KOPT-K1 (cell line): ENCODE measurements at regions not wholly inside any gene's neighbourhood (a gene's known extent, or its start where the extent isn't known, plus 50 kb on each side); places are given as distances from the start of the nearest gene placed in this dataset.
"Not testable (repeated sequence)": the region's sequence is repeated elsewhere in the genome, so short reads cannot be mapped to it uniquely, and the experiment has no call there.

Experiments
- H3K27ac ChIP-seq: fragments of 200-600 bp; sonication (generic); 2 replicates; pipeline ENCODE4 v1.5.1; 2016; ENCODE audit warnings: antibody characterized with exemption, mild to moderate bottlenecking, low read depth, low read length; ENCODE audit not compliant: poor library complexity, severe bottlenecking
- H3K36me3 ChIP-seq: fragments of 200-600 bp; sonication (generic); 2 replicates; pipeline ENCODE4 v1.5.1; 2017; ENCODE audit warnings: antibody characterized with exemption, mild to moderate bottlenecking, low read length, moderate library complexity; ENCODE audit not compliant: insufficient read depth
- H3K9me3 ChIP-seq: fragments of 200-600 bp; sonication (generic); 2 replicates; pipeline ENCODE4 v1.5.1; 2017; ENCODE audit warnings: antibody characterized with exemption, low read length, mild to moderate bottlenecking; ENCODE audit not compliant: insufficient read depth, poor library complexity, severe bottlenecking

DNA sequence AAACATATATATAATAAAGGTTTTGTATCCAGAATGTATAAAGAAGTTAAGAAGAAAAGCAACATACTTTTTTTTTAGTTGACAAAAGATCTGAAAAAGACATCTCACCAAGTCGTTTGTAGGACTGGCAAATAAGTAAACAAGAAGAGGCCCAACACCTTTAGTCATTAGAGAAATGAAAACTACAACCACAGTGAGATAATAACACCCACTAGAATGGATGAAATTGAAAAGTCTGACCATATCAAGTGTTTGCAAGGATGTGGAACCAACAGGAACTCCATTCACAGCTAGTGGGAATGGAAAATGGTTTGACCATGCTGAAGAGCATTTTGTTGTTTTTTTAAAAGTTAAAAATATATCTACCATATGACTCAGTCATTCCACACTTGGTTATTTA lies 54.0 kb upstream of the PLGLB2 start:
- not testable (repeated sequence) for H3K9me3 ChIP-seq, H3K36me3 ChIP-seq, H3K27ac ChIP-seq

DNA sequence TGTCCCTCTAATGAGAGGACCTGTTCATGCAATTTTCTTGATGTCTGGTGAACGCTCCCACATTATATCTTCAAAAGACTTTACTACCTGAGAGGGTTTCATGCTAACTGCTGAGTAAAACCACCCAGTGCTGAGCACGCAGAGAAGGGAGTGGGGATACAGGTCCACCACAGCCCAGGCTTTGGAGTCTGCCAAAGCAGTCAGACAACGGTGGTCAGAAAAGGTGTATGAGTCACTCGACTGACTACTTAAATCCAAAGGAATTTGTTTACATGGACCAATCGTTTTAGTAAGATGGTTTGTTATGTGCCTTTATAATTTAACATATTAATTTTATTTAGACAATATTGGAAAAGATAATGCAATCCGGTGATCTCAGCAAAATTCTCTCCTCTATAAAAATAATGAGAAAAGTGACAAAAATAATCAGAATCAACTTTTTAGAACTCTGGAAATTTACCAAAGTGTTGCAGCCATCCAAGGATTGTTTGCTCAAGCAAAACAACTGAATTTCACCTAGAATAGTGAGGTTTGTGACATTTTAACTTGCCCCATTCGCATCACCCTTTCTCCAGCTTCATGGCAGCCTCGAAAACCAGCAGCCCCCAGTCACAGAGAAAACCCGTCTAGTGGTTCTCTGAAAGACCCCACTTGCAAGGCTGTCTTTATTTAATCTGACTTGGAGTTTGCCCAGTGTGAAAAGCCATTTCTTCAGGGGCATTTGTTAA lies 52.1 kb upstream of the PLGLB2 start:
- H3K36me3 ChIP-seq, H3K27ac ChIP-seq, H3K9me3 ChIP-seq: not testable (repeated sequence)
